Midbrain (tissue), 1 donor: ENCODE measurements at regions not wholly inside any gene's neighbourhood (a gene's known extent, or its start where the extent isn't known, plus 50 kb on each side); places are given as distances from the start of the nearest gene placed in this dataset.

Source experiments
- DNase-seq: peaks from one replicate; lab custom pipeline; 2025; lab: John Stamatoyannopoulos, UW

DNA sequence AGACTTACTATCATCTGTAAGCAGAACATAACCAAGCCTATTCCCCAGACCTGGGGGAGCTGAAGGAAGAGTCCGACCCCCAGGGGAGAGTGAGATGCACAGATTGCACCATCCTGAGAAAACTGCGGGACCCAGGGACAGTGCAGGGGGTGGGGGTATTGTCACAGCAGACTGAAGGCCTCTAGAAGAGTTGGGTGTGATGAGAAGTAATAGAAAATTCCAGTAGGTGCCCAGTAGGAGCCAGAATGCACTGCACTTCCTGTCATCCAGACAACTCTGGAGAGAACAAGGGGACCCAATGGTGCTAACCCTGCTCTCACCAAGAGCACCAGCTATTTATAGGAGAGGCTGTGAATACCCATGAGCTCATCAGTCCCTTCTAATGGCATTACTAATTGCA, 190.1 kb downstream of the BCL11B start:
- DNase-seq = no peak

DNA sequence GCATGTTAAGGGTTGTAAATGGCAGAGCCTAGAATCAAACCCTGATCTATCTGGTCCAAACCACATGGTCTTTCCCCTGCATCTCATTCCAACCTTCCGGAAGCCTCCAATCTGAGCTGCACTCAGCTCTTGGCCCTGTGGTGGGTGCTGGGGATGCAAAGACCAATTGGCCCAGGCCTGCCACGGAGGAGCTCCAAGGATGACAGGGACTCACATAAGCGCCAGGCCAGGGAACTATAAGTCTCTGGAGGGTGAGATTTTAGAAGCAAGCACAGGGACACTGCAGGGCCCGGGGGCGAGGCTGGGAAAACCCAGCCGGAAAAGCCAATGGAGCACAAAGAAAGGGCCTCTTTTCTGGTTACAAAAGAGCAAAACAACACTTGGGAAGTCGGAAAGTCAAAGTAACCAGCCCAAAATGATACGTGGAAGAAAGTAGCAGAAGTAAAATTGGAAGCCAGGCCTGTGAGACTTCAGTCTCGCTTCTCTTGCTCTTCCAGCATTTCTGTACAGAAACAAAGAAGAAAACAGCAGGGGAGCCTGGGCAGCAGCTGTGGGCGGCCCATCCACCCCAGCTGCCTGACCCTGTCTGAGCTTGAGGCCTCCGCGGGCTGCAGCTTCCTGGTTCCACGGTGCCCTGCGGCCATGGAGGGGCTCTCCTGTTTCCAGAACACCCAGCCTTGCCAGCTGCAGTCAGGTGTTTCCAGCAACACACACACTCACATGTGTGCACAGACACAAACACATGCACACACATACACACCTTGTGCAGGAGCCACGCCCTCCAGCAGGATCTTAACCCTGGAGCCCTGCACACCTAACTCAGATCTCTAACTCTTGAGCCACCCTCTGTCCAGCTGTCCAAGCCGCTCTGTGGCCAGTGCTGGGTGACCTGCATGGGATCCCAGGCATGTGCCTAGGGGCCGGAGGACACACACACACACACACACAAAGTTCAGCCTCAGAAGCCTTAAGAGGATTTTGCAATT, 178.2 kb downstream of the BCL11B start:
- DNase-seq = no peak

GRCh38 chr14:99094901-99095300, 177.1 kb downstream of the BCL11B start:
- DNase-seq = no peak

GRCh38 chr14:99095369-99095768, 176.6 kb downstream of the BCL11B start:
- DNase-seq = no peak

- no peak for DNase-seq
These were observed 173.8 kb downstream of the BCL11B start for GRCh38 chr14:99098199-99098598.

- DNase-seq = no peak
These were observed 172.8 kb downstream of the BCL11B start for GRCh38 chr14:99099051-99099787.

GRCh38 chr14:99100497-99101270, 171.3 kb downstream of the BCL11B start:
- no peak for DNase-seq

GRCh38 chr14:99101855-99102461, 170.0 kb downstream of the BCL11B start:
- no peak for DNase-seq

GRCh38 chr14:99116741-99117295, 155.2 kb downstream of the BCL11B start:
- DNase-seq = no peak

- no peak for DNase-seq
These were observed 154.3 kb downstream of the BCL11B start for GRCh38 chr14:99117671-99118045.

- DNase-seq = no peak
These were observed 153.8 kb downstream of the BCL11B start for GRCh38 chr14:99118046-99118721.

GRCh38 chr14:99118946-99119345, 153.1 kb downstream of the BCL11B start:
- no peak for DNase-seq
